ENCODE measurements at regions not wholly inside any gene's neighbourhood (a gene's known extent, or its start where the extent isn't known, plus 50 kb on each side); places are given as distances from the start of the nearest gene placed in this dataset.

DNA sequence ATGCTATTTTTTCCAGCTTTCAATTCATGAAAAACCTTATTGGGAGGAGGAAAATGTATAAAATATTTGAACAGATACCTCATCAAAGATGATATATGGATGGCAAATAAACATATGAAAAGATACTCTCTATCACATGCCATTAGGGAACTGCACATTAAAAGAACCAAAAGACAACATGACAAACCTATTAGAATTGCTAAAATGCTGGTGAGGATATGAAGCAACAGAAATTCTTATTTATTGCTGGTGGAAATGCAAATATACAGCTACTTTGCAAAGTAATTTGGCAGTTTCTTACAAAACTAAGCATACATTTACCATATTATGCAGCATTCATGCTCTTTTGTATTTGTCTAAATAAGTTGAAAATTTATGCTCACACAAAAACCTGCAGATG is 1783.9 kb upstream of the PCDH20 start:
- no peak for FAIRE-seq

DNA sequence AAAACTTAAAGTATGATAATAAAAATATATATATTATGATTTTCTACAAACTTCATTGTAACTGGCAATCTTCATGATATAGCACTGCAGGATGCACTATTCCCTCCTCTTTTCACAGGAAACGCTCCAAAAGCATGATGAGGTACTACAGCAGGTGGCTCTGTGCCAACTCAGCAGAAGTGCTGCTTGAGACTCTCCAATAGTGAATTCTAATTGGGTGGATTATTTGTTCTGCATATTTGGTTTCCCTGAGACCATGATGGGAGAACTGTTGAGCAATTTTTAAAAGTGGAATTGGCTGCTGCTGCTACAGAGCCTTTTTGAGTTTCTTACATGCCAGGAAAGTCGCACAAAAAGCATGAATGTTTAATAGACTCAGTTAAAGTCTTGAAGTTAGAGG is 1782.4 kb upstream of the PCDH20 start:
- Histone ChIP-seq H3K9me3 (ENCODE audit: control insufficient read depth in 2 of 2, insufficient read depth in 1 of 2, low read depth in 1 of 2, low read length in 1 of 2) (no peaks in the 10 kb centered on the region), H3K4me3 (ENCODE audit: low read depth in 1 of 3, low read length in 3 of 3) (no peak overlapping the region), H3K27me3 (ENCODE audit: control insufficient read depth in 3 of 3, insufficient read depth in 3 of 3, low read length in 3 of 3) (no peaks in the 10 kb centered on the region), H3K36me3 (ENCODE audit: control insufficient read depth in 3 of 3, insufficient read depth in 2 of 3, low read depth in 1 of 3, low read length in 3 of 3) (no peaks in the 10 kb centered on the region), H3K4me1 (ENCODE audit: control insufficient read depth in 3 of 3, insufficient read depth in 2 of 3, low read depth in 1 of 3, low read length in 2 of 3) (peaks cover 0 to 4% (median 0%) of the 10 kb centered on the region in 3 donors), H3K27ac (ENCODE audit: low read depth in 1 of 3, low read length in 2 of 3) (no peak overlapping the region)
- no peak for FAIRE-seq
- WGBS, 3 donors = 69 to 77% (median 77%) methylated on average over 2 of the region's 2 CpGs
- DNase-seq = no peak

More for the DNA sequence above, 1783.9 kb upstream of the PCDH20 start:
- H3K4me3 ChIP-seq (ENCODE audit: low read depth in 1 of 3, low read length in 3 of 3) = no peak overlapping the region
- H3K36me3 ChIP-seq (ENCODE audit: control insufficient read depth in 3 of 3, insufficient read depth in 2 of 3, low read depth in 1 of 3, low read length in 3 of 3) = no peaks in the 10 kb centered on the region
- H3K9me3 ChIP-seq (ENCODE audit: control insufficient read depth in 2 of 2, insufficient read depth in 1 of 2, low read depth in 1 of 2, low read length in 1 of 2) = no peaks in the 10 kb centered on the region
- DNase-seq = no peak
- peaks cover 0 to 4% (median 0%) of the 10 kb centered on the region in 3 donors for H3K4me1 ChIP-seq (ENCODE audit: control insufficient read depth in 3 of 3, insufficient read depth in 2 of 3, low read depth in 1 of 3, low read length in 2 of 3)
- no peaks in the 10 kb centered on the region for H3K27me3 ChIP-seq (ENCODE audit: control insufficient read depth in 3 of 3, insufficient read depth in 3 of 3, low read length in 3 of 3)
- no peak overlapping the region for H3K27ac ChIP-seq (ENCODE audit: low read depth in 1 of 3, low read length in 2 of 3)

DNA sequence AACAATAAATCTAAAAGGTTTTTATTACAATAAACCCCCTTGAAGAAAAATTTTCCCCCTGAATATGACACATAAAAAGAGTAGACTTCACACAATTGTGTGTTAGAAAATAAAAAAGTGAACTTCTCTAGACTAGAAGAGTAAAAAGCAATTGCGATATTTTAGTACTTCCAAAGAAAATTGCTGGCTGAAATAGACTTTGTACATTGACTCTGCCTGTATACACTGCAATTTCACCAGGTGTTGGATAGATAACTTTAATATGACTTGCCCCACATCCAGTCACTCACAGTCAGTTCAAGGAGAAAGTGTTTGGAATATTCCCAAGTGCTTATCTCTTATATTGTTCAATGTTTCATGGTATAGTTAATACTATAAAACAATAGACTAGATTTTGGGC is 1780.1 kb upstream of the PCDH20 start:
- Histone ChIP-seq H3K27me3 (ENCODE audit: control insufficient read depth in 3 of 3, insufficient read depth in 3 of 3, low read length in 3 of 3) (no peaks in the 10 kb centered on the region), H3K9me3 (ENCODE audit: control insufficient read depth in 2 of 2, insufficient read depth in 1 of 2, low read depth in 1 of 2, low read length in 1 of 2) (no peaks in the 10 kb centered on the region), H3K27ac (ENCODE audit: low read depth in 1 of 3, low read length in 2 of 3) (no peak overlapping the region), H3K4me3 (ENCODE audit: low read depth in 1 of 3, low read length in 3 of 3) (no peak overlapping the region), H3K4me1 (ENCODE audit: control insufficient read depth in 3 of 3, insufficient read depth in 2 of 3, low read depth in 1 of 3, low read length in 2 of 3) (peaks cover 0 to 4% (median 0%) of the 10 kb centered on the region in 3 donors), H3K36me3 (ENCODE audit: control insufficient read depth in 3 of 3, insufficient read depth in 2 of 3, low read depth in 1 of 3, low read length in 3 of 3) (no peaks in the 10 kb centered on the region)
- DNase-seq (peak; percentile 35 to 53), FAIRE-seq (no peak)
- 22 to 73% (median 39%) methylated on average over 1 of the region's 1 CpG for WGBS, 3 donors

DNA sequence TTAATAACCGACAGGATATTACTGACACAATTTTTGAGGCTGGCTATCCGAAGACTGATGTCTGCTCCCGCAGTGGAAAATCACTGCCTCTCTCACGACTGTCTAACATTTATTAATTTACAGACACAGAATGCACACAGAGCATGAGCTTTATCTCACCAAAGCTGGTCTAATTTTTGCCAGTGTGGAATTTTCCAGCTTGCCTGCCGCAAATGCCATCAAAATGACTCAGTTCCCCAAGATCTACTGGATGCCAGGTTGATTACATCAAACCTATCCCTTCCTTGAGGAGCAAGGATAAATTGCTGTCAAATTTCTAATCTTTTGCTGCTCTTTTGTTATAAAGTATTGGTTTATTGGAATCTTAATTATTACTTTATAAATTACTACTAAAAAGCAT is 1775.1 kb upstream of the PCDH20 start:
- DNase-seq (no peak), FAIRE-seq (no peak)
- Histone ChIP-seq H3K4me1 (ENCODE audit: control insufficient read depth in 3 of 3, insufficient read depth in 2 of 3, low read depth in 1 of 3, low read length in 2 of 3) (peaks cover 0 to 4% (median 0%) of the 10 kb centered on the region in 3 donors), H3K27ac (ENCODE audit: low read depth in 1 of 3, low read length in 2 of 3) (no peak overlapping the region), H3K4me3 (ENCODE audit: low read depth in 1 of 3, low read length in 3 of 3) (no peak overlapping the region), H3K9me3 (ENCODE audit: control insufficient read depth in 2 of 2, insufficient read depth in 1 of 2, low read depth in 1 of 2, low read length in 1 of 2) (no peaks in the 10 kb centered on the region), H3K27me3 (ENCODE audit: control insufficient read depth in 3 of 3, insufficient read depth in 3 of 3, low read length in 3 of 3) (no peaks in the 10 kb centered on the region), H3K36me3 (ENCODE audit: control insufficient read depth in 3 of 3, insufficient read depth in 2 of 3, low read depth in 1 of 3, low read length in 3 of 3) (no peaks in the 10 kb centered on the region)
- 72 to 87% (median 84%) methylated on average over 5 of the region's 5 CpGs for WGBS, 3 donors

DNA sequence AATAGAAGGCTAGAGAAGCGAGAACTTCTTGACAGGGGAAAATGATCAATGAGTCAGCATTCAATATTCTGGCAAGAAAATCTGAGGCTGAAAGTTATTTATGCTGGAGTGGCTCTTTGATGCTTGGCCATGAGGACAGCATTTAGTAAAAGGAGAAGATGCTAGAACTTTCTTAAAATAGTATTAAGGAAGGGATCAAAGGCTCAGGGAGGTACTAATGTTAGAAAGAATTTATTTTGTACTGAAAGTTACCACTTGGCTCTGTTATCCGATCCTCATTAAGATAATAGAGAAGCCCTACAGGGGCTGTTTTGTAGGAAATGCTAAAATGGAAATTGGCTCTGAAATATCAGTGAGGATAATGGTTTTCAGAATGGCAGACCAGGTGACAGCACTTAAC is 1774.6 kb upstream of the PCDH20 start:
- DNase-seq (no peak), FAIRE-seq (no peak)
- Histone ChIP-seq H3K4me1 (ENCODE audit: control insufficient read depth in 3 of 3, insufficient read depth in 2 of 3, low read depth in 1 of 3, low read length in 2 of 3) (peaks cover 0 to 2% (median 0%) of the 10 kb centered on the region in 3 donors), H3K27ac (ENCODE audit: low read depth in 1 of 3, low read length in 2 of 3) (no peak overlapping the region), H3K36me3 (ENCODE audit: control insufficient read depth in 3 of 3, insufficient read depth in 2 of 3, low read depth in 1 of 3, low read length in 3 of 3) (no peaks in the 10 kb centered on the region), H3K9me3 (ENCODE audit: control insufficient read depth in 2 of 2, insufficient read depth in 1 of 2, low read depth in 1 of 2, low read length in 1 of 2) (no peaks in the 10 kb centered on the region), H3K4me3 (ENCODE audit: low read depth in 1 of 3, low read length in 3 of 3) (no peak overlapping the region), H3K27me3 (ENCODE audit: control insufficient read depth in 3 of 3, insufficient read depth in 3 of 3, low read length in 3 of 3) (no peaks in the 10 kb centered on the region)
- WGBS, 3 donors = 76 to 90% (median 78%) methylated on average over 2 of the region's 2 CpGs

DNA sequence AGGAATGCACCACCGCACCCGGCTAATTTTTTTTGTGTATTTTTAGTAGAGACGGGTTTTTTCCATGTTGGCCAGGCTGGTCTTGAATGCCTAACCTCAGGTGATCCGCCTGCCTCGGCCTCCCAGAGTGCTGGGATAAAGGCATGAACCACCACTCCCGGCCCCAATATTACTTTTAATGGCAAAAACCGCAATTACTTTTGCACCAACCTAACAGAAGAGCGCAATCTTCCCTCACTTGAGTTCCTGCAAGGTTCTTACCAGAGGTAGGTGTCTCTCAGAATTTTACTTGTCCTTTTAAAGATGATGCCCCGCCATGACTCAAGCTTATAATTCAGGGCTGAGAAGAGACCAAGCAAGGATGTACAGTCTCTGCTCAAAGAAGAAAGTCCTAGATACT is 1774.1 kb upstream of the PCDH20 start:
- Histone ChIP-seq H3K9me3 (ENCODE audit: control insufficient read depth in 2 of 2, insufficient read depth in 1 of 2, low read depth in 1 of 2, low read length in 1 of 2) (no peaks in the 10 kb centered on the region), H3K36me3 (ENCODE audit: control insufficient read depth in 3 of 3, insufficient read depth in 2 of 3, low read depth in 1 of 3, low read length in 3 of 3) (no peaks in the 10 kb centered on the region), H3K27ac (ENCODE audit: low read depth in 1 of 3, low read length in 2 of 3) (no peak overlapping the region), H3K27me3 (ENCODE audit: control insufficient read depth in 3 of 3, insufficient read depth in 3 of 3, low read length in 3 of 3) (no peaks in the 10 kb centered on the region), H3K4me3 (ENCODE audit: low read depth in 1 of 3, low read length in 3 of 3) (no peak overlapping the region), H3K4me1 (ENCODE audit: control insufficient read depth in 3 of 3, insufficient read depth in 2 of 3, low read depth in 1 of 3, low read length in 2 of 3) (no peaks in the 10 kb centered on the region)
- no peak for FAIRE-seq
- WGBS, 3 donors = 89 to 94% (median 92%) methylated on average over 9 of the region's 9 CpGs
- DNase-seq = no peak

DNA sequence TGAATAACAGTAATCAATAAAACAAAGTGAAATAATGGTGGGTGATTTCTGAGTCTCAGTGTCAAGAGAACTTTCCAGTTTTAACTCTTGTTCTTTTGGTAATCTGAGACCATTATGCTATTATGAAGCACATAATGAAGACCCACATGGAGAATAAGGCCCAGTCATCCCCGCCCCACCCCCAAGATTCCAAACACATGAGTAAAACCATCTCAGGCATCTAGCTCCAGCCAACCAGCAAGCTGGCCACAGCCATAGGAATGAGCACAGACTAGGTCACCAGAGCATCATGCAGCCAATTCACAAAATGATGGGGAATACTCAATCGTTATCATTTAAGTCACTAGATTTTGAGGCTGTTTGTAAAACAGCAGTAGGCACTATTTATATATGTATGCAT is 1769.0 kb upstream of the PCDH20 start:
- WGBS, 3 donors = 84 to 87% (median 87%) methylated on average over 2 of the region's 2 CpGs
- FAIRE-seq = no peak
- DNase-seq = no peak

DNA sequence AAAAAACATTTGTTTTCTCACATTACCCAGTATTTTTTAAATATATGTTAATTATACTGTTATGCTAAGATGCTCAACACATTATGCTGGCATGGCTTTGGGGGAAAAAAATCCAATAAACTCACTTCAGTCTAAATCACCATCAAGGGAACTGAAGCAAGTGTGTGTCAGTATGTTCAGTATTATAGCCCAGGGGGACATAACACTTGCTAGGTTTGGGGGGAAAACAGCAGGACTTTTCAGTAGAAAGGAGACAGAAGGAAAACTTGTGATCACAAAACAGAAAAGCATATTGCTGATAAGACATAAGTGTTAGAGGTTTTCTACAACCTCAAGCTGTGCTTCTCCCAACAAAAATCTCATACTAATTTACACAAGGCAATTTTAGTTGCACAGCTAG is 1759.9 kb upstream of the PCDH20 start:
- H3K27me3 ChIP-seq (ENCODE audit: control insufficient read depth in 3 of 3, insufficient read depth in 3 of 3, low read length in 3 of 3) = no peaks in the 10 kb centered on the region
- no peak overlapping the region for H3K27ac ChIP-seq (ENCODE audit: low read depth in 1 of 3, low read length in 2 of 3)
- H3K4me1 ChIP-seq (ENCODE audit: control insufficient read depth in 3 of 3, insufficient read depth in 2 of 3, low read depth in 1 of 3, low read length in 2 of 3) = no peaks in the 10 kb centered on the region
- no peaks in the 10 kb centered on the region for H3K36me3 ChIP-seq (ENCODE audit: control insufficient read depth in 3 of 3, insufficient read depth in 2 of 3, low read depth in 1 of 3, low read length in 3 of 3)
- DNase-seq = no peak
- no peak for FAIRE-seq
- H3K9me3 ChIP-seq (ENCODE audit: control insufficient read depth in 2 of 2, insufficient read depth in 1 of 2, low read depth in 1 of 2, low read length in 1 of 2) = no peaks in the 10 kb centered on the region
- H3K4me3 ChIP-seq (ENCODE audit: low read depth in 1 of 3, low read length in 3 of 3) = no peak overlapping the region

More for the DNA sequence above, 1769.0 kb upstream of the PCDH20 start:
- no peaks in the 10 kb centered on the region for H3K4me1 ChIP-seq (ENCODE audit: control insufficient read depth in 3 of 3, insufficient read depth in 2 of 3, low read depth in 1 of 3, low read length in 2 of 3)
- no peaks in the 10 kb centered on the region for H3K9me3 ChIP-seq (ENCODE audit: control insufficient read depth in 2 of 2, insufficient read depth in 1 of 2, low read depth in 1 of 2, low read length in 1 of 2)
- H3K27ac ChIP-seq (ENCODE audit: low read depth in 1 of 3, low read length in 2 of 3) = no peak overlapping the region
- no peak overlapping the region for H3K4me3 ChIP-seq (ENCODE audit: low read depth in 1 of 3, low read length in 3 of 3)
- no peaks in the 10 kb centered on the region for H3K36me3 ChIP-seq (ENCODE audit: control insufficient read depth in 3 of 3, insufficient read depth in 2 of 3, low read depth in 1 of 3, low read length in 3 of 3)
- no peaks in the 10 kb centered on the region for H3K27me3 ChIP-seq (ENCODE audit: control insufficient read depth in 3 of 3, insufficient read depth in 3 of 3, low read length in 3 of 3)

DNA sequence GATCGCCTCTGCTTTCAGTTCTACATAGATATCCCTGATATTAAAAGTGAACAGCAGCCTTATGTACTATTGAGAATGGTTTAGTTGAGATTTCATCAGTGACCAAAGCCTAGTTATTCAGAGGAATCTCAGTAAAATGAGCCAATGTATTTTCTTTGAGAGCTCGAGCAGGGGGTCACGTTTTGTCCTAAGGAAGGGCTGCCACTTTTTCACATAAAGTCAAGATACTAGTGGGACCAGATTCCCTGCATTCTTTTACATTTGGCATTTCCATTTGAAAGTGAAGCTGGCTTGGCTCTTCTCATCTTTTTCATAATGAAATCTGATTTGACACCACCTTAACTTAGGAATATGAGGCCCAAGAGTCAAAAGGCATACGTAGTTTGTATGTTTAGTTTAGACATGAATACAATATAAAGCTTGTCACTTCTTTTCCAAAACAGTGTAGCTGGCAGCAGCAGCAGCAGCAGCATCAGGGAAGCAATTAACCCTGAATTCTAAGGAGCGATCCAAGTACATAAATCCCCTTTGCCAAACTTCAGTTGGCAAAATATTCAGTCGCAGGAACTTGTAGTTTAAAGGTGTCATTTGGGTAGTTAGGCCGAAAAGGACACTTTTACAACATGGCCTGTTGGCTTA is 1752.2 kb upstream of the PCDH20 start:
- Histone ChIP-seq H3K4me1 (ENCODE audit: control insufficient read depth in 3 of 3, insufficient read depth in 2 of 3, low read depth in 1 of 3, low read length in 2 of 3) (no peaks in the 10 kb centered on the region), H3K4me3 (ENCODE audit: low read depth in 1 of 3, low read length in 3 of 3) (no peak overlapping the region), H3K9me3 (ENCODE audit: control insufficient read depth in 2 of 2, insufficient read depth in 1 of 2, low read depth in 1 of 2, low read length in 1 of 2) (no peaks in the 10 kb centered on the region), H3K27ac (ENCODE audit: low read depth in 1 of 3, low read length in 2 of 3) (no peak overlapping the region), H3K27me3 (ENCODE audit: control insufficient read depth in 3 of 3, insufficient read depth in 3 of 3, low read length in 3 of 3) (no peaks in the 10 kb centered on the region), H3K36me3 (ENCODE audit: control insufficient read depth in 3 of 3, insufficient read depth in 2 of 3, low read depth in 1 of 3, low read length in 3 of 3) (no peaks in the 10 kb centered on the region)
- no peak for FAIRE-seq
- 76 to 85% (median 85%) methylated on average over 7 of the region's 7 CpGs for WGBS, 3 donors
- DNase-seq = no peak
